GM18870 (cell line): ENCODE measurements at regions not wholly inside any gene's neighbourhood (a gene's known extent, or its start where the extent isn't known, plus 50 kb on each side); places are given as distances from the start of the nearest gene placed in this dataset.
A peak's percentile ranks its signal among the peaks of the same experiment; 100 is the strongest.
"Not testable (repeated sequence)": the region's sequence is repeated elsewhere in the genome, so short reads cannot be mapped to it uniquely, and the experiment has no call there.

Source experiments
- ATAC-seq: cut with Tn5 transposase; IDR thresholded peaks from one replicate; pipeline ENCODE4 v1.9.1; 2021; ENCODE audit warnings: moderate library complexity; ENCODE audit not compliant: unreplicated experiment

GRCh38 chr5:113652161-113652560 lies 138.7 kb downstream of the YTHDC2 start:
- no peak for ATAC-seq

- no peak for ATAC-seq
These were observed 141.3 kb downstream of the YTHDC2 start for GRCh38 chr5:113654828-113655227.

GRCh38 chr5:113660206-113660605 lies 146.7 kb downstream of the YTHDC2 start:
- no peak for ATAC-seq

GRCh38 chr5:113660706-113661250 lies 147.3 kb downstream of the YTHDC2 start:
- no peak for ATAC-seq

GRCh38 chr5:113663879-113664541 lies 150.5 kb downstream of the YTHDC2 start:
- ATAC-seq: peak; percentile 67

GRCh38 chr5:113673041-113673440 lies 159.5 kb downstream of the YTHDC2 start:
- no peak for ATAC-seq

- ATAC-seq: no peak
These were observed 161.7 kb downstream of the YTHDC2 start for GRCh38 chr5:113675166-113675565.

- ATAC-seq: no peak
These were observed 164.7 kb downstream of the YTHDC2 start for GRCh38 chr5:113678202-113678601.

- peak; percentile 77 for ATAC-seq
These were observed 165.6 kb downstream of the YTHDC2 start for GRCh38 chr5:113678924-113679575.

- no peak for ATAC-seq
These were observed 167.0 kb downstream of the YTHDC2 start for GRCh38 chr5:113680534-113680933.

- ATAC-seq: no peak
These were observed 169.1 kb downstream of the YTHDC2 start for GRCh38 chr5:113682497-113683136.

- ATAC-seq: no peak
These were observed 169.7 kb downstream of the YTHDC2 start for GRCh38 chr5:113683211-113683610.

GRCh38 chr5:113686599-113686998 lies 173.1 kb downstream of the YTHDC2 start:
- ATAC-seq: no peak

GRCh38 chr5:113689647-113690046 lies 176.2 kb downstream of the YTHDC2 start:
- ATAC-seq: no peak

- ATAC-seq: no peak
These were observed 179.0 kb downstream of the YTHDC2 start for GRCh38 chr5:113692466-113692865.

GRCh38 chr5:113692891-113693457 lies 179.5 kb downstream of the YTHDC2 start:
- no peak for ATAC-seq

GRCh38 chr5:113693701-113694100 lies 180.2 kb downstream of the YTHDC2 start:
- ATAC-seq: no peak

GRCh38 chr5:113694576-113694975 lies 181.1 kb downstream of the YTHDC2 start:
- ATAC-seq: no peak

GRCh38 chr5:113703266-113703665 lies 189.8 kb downstream of the YTHDC2 start:
- no peak for ATAC-seq

GRCh38 chr5:113705657-113706056 lies 192.2 kb downstream of the YTHDC2 start:
- ATAC-seq: no peak

- ATAC-seq: no peak
These were observed 199.6 kb downstream of the YTHDC2 start for GRCh38 chr5:113713051-113713450.

- ATAC-seq: not testable (repeated sequence)
These were observed 202.4 kb downstream of the YTHDC2 start for GRCh38 chr5:113715921-113716320.
